Hepatocyte (in vitro differentiated cells): ENCODE measurements at regions not wholly inside any gene's neighbourhood (a gene's known extent, or its start where the extent isn't known, plus 50 kb on each side); places are given as distances from the start of the nearest gene placed in this dataset.

Source experiments
- CTCF ChIP-seq: fragments of 200-600 bp; sonication (generic); IDR thresholded peaks from 2 replicates; pipeline ENCODE4 v1.5.1; 2016; ENCODE audit warnings: antibody characterized with exemption, mild to moderate bottlenecking; ENCODE audit not compliant: poor library complexity
- EZH2 ChIP-seq: fragments of 200-600 bp; sonication (generic); IDR thresholded peaks from 2 replicates; pipeline ENCODE4 v1.6.1; 2016; ENCODE audit warnings: antibody characterized with exemption, mild to moderate bottlenecking, borderline replicate concordance
- EZH2phosphoT487 ChIP-seq: fragments of 200-600 bp; sonication (generic); IDR thresholded peaks from one replicate; pipeline ENCODE4 v1.6.1; 2018; ENCODE audit warnings: antibody characterized with exemption, mild to moderate bottlenecking, low read depth, moderate library complexity; ENCODE audit not compliant: unreplicated experiment, severe bottlenecking

GRCh38 chr2:20137884-20138283, 86.5 kb upstream of the LAPTM4A start:
- no peak for TF ChIP-seq CTCF
- TF ChIP-seq EZH2phosphoT487 = no peak
- no peak for TF ChIP-seq EZH2
